NT2/D1 (cell line): ENCODE measurements at regions not wholly inside any gene's neighbourhood (a gene's known extent, or its start where the extent isn't known, plus 50 kb on each side); places are given as distances from the start of the nearest gene placed in this dataset.

Experiments
- DNase-seq: peaks from one replicate; pipeline ENCODE4 v3.0.0-alpha.2; 2011; ENCODE audit warnings: low read depth, low spot score
- H3K27me3 ChIP-seq: 2 replicates; pipeline ENCODE4 v1.6.0; 2011; ENCODE audit warnings: mild to moderate bottlenecking; ENCODE audit not compliant: insufficient read length, insufficient read depth
- H3K36me3 ChIP-seq: 2 replicates; pipeline ENCODE4 v1.6.1; 2011; ENCODE audit warnings: mild to moderate bottlenecking, low read length, mixed read lengths; ENCODE audit not compliant: insufficient read depth, insufficient read length
- H3K4me1 ChIP-seq: 2 replicates; pipeline ENCODE4 v1.5.1; 2011; ENCODE audit not compliant: insufficient read depth, insufficient read length
- H3K4me3 ChIP-seq: 2 replicates; pipeline ENCODE4 v1.5.1; 2011; ENCODE audit warnings: low read depth; ENCODE audit not compliant: insufficient read length
- H3K9ac ChIP-seq: 2 replicates; pipeline ENCODE4 v1.6.0; 2011; ENCODE audit warnings: low read depth; ENCODE audit not compliant: insufficient read length
- H3K9me3 ChIP-seq: 2 replicates; pipeline ENCODE4 v1.5.1; 2011; ENCODE audit warnings: mild to moderate bottlenecking, low read length; ENCODE audit not compliant: insufficient read depth
- SUZ12 ChIP-seq: IDR thresholded peaks from 2 replicates; pipeline ENCODE4 v1.6.1; 2011; ENCODE audit not compliant: insufficient read length, insufficient read depth; ENCODE audit errors: extremely low read depth
- YY1 ChIP-seq: IDR thresholded peaks from 2 replicates; pipeline ENCODE4 v1.6.1; 2011; ENCODE audit not compliant: insufficient read length, insufficient read depth
- ZNF274 ChIP-seq: IDR thresholded peaks from 2 replicates; pipeline ENCODE4 v1.6.1; 2011; ENCODE audit warnings: mild to moderate bottlenecking, low read depth, low read length

DNA sequence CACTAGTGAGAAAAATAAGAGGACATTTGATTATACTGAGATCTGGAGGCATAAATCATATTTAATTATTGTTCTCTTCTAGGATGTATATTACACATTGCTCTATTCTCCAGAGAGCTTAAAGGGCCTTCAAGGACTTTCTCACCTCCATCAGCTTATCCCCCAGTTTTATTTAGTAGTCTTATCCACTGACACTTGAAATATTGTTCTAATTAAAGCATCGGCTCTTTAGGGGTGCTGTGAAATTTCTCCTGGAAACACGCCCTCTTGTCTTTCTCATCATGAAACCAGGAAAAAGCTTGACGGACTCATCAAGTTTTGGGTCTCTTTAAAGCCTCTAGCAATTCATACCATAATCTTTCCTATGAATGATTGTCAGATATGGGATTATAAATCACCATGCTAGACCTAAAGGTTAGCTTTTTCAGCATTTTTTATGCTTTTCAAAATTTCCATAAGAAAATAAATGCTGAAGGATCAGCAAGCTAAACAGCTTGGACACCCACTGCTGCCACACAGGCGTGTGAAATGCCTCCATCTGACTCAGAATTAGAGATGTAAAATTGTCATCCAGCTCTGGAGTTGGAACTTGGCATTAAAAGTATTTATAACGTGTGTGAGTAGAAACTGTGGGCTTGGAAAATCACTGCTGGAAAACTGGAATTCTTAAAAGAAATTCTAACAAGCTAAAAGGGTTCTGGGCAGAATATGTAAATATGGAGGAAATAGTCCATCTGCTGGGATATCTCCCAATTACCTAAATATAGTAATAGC, 216.3 kb downstream of the CHRM2 start:
- Histone ChIP-seq H3K9me3 (no peaks in the 10 kb centered on the region), H3K4me1 (no peaks in the 10 kb centered on the region)

DNA sequence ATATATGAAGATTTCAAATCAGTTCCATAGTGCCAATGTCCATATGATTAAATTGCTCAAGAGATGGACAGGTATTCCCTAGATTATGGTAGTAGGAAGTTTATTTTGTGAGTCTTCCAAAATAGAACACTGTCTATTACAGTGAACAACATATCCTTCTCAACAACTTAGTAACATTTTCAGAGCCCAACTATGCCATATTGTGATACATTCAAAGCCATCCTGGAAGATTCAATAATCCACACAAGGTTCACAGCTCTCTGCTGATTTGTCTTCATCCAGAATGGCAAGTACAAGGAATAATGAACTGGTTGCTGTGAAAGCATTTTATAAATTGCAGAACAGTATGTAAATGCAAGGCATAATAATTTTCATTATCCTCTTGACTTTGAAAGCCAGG, 213.9 kb downstream of the CHRM2 start:
- H3K4me3 ChIP-seq = no peak overlapping the region
- no peak overlapping the region for H3K9ac ChIP-seq
- no peak for TF ChIP-seq ZNF274
- no peak for TF ChIP-seq SUZ12
- no peak for TF ChIP-seq YY1
- no peaks in the 10 kb centered on the region for H3K4me1 ChIP-seq
- no peak for DNase-seq
- no peaks in the 10 kb centered on the region for H3K27me3 ChIP-seq
- H3K36me3 ChIP-seq = no peaks in the 10 kb centered on the region
- no peaks in the 10 kb centered on the region for H3K9me3 ChIP-seq

More for the DNA sequence above, 216.3 kb downstream of the CHRM2 start:
- TF ChIP-seq YY1 (no peak), SUZ12 (no peak), ZNF274 (no peak)
- H3K36me3 ChIP-seq = no peaks in the 10 kb centered on the region
- H3K27me3 ChIP-seq = no peaks in the 10 kb centered on the region
- no peak overlapping the region for H3K9ac ChIP-seq
- no peak for DNase-seq
- H3K4me3 ChIP-seq = no peak overlapping the region

DNA sequence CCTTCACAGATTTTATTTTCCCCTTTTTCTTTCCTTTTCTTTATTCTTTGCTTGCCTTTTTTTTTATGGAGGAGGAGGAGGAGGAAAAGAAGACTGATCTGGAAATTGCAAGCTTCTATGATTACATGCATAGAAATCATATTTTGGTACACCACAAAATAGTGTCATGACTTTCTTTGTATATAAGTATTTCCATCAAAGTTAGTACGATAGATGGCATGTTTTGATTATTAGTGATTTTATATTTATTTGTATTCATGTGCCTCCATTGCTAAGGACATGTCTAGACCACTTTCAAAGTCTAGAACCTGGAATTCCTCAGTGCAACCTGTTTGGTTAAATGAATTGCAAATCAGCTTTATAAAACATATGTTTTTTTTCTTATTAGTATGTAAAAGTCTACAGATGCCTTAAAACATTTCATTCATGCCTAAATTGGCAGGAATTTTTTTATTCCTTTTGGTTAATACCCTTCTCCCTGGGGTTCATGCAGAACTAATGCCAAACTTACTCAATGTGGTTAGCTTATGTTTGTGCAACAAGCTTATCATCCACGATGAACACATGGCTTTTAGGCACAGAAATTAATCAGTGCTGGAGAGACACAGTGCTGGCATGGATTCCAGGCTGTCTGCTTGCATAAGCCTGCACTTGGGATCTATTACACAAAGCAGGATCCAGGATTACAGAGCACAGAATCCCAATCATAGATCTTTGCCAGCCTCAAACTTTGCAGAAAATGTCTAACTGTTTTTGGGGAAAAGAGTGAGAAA, 213.1 kb downstream of the CHRM2 start:
- Histone ChIP-seq H3K36me3 (no peaks in the 10 kb centered on the region), H3K4me3 (no peak overlapping the region), H3K9me3 (no peaks in the 10 kb centered on the region), H3K9ac (no peak overlapping the region), H3K27me3 (no peaks in the 10 kb centered on the region), H3K4me1 (no peaks in the 10 kb centered on the region)
- no peak for DNase-seq
- TF ChIP-seq ZNF274 = no peak
- TF ChIP-seq YY1 = no peak
- TF ChIP-seq SUZ12 = no peak

DNA sequence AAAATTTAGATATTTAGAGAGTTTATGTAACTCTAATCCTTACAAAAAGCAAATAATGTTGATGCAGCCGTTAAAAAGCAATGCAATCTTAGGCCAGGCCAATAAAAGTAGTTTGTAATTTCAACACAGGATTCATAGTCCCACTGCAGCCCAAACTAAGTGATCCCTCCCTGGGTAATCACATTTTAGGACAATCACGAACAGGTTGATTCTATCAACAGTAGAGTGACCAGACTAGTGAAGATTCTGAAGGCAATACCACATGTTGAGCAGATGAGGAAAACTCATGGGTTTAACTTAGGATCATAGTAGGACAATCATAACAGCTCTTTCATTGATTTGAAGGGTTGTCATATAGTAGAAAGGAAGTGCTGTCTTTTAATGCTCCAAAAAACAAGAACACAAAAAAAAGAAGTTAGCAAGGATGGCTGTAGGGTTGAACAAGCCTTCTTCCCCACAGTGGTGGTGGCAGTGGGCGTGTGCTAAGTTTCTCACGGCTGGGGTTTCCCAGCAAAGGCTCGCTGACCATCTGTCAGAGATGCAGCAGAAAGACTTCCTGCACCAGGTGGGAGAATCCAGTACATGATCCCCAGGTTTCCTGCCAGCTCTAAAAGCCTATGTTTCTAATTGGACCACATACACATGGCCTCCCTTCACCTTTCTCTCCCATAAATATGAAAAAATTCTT, 212.2 kb downstream of the CHRM2 start:
- DNase-seq = no peak
- Histone ChIP-seq H3K4me3 (no peak overlapping the region), H3K36me3 (no peaks in the 10 kb centered on the region), H3K27me3 (no peaks in the 10 kb centered on the region), H3K9ac (no peak overlapping the region), H3K9me3 (no peaks in the 10 kb centered on the region), H3K4me1 (no peaks in the 10 kb centered on the region)
- TF ChIP-seq ZNF274 (no peak), YY1 (no peak), SUZ12 (no peak)

DNA sequence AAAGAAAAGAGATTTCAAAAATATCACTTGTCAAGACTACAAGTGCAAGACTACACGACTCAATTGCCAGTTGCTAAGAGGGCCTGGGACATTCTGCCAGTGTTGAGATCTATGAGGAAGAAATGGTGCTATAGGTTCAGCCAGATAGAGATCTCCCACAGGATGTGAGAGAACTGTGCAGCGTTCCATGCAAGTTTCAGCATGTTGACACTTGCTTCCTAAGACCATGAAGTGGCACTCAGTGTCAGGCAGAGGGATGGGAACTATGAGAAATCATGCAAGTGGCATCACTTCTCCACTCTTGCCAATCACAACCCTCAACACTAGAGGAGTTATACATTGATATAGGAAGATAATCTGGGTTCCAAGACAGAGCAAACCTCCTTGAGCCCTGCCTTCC, 210.3 kb downstream of the CHRM2 start:
- H3K4me1 ChIP-seq = no peaks in the 10 kb centered on the region
- DNase-seq = no peak
- H3K27me3 ChIP-seq = no peaks in the 10 kb centered on the region
- H3K36me3 ChIP-seq = no peaks in the 10 kb centered on the region
- H3K9ac ChIP-seq = no peak overlapping the region
- no peaks in the 10 kb centered on the region for H3K9me3 ChIP-seq
- no peak for TF ChIP-seq SUZ12
- no peak for TF ChIP-seq YY1
- TF ChIP-seq ZNF274 = no peak
- no peak overlapping the region for H3K4me3 ChIP-seq

DNA sequence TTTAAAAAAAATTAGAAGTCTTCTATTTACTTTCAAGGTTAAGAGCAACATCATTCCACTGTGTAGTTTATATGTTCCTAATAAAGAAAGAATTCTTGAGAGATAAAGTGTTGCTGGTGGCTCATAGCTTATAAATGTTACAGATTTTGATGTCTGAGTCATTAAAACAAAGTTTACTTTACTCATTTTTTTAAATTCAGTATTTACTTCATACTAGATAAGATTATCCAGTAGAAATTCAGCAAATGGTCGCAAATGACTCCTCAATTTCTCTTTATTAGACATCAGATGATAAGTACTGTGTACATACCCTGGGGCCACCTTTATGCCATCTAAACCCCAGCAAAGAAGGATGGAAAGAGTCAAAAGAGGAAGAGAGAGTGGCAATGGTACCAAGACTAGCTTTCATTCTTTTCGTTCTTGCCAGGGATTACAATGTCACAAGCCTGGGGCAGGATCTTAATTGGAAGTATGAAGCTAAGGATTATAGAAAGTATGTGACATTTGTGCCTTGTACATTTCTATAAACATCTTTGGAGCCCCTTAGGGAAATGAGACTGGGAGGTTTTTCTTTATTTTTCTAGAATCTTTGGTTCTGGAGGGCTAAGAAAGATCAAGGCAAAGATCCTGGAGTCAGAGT, 206.1 kb downstream of the CHRM2 start:
- H3K27me3 ChIP-seq = no peaks in the 10 kb centered on the region
- H3K36me3 ChIP-seq = no peaks in the 10 kb centered on the region
- H3K4me3 ChIP-seq = no peak overlapping the region
- H3K9ac ChIP-seq = no peak overlapping the region
- DNase-seq = no peak
- no peaks in the 10 kb centered on the region for H3K4me1 ChIP-seq
- TF ChIP-seq SUZ12 (no peak), YY1 (no peak), ZNF274 (no peak)
- H3K9me3 ChIP-seq = no peaks in the 10 kb centered on the region
